BLaER1 treated with 17β-estradiol and CSF1 and Interleukin-3, amounts not matched to agents 10 nM and 100 nM (cell line): ENCODE measurements at regions not wholly inside any gene's neighbourhood (a gene's known extent, or its start where the extent isn't known, plus 50 kb on each side); places are given as distances from the start of the nearest gene placed in this dataset.
A peak's percentile ranks its signal among the peaks of the same experiment; 100 is the strongest.

Experiments
- H3K27ac ChIP-seq, 11 experiments: shearing (Covaris generic); formaldehyde crosslinking; 2 replicates each; pipeline ENCODE4 v1.8.1; 2022
- H3K27me3 ChIP-seq, 11 experiments: shearing (Covaris generic); formaldehyde crosslinking; 2 replicates each; pipeline ENCODE4 v1.8.1; 2022
- H3K36me3 ChIP-seq, 11 experiments: shearing (Covaris generic); formaldehyde crosslinking; 2 replicates each; pipeline ENCODE4 v1.8.1; 2022
- H3K4me1 ChIP-seq, 10 experiments: shearing (Covaris generic); formaldehyde crosslinking; 2 replicates each; pipeline ENCODE4 v1.8.1; 2022
- H3K4me2 ChIP-seq, 11 experiments: shearing (Covaris generic); formaldehyde crosslinking; 2 replicates each; pipeline ENCODE4 v1.8.1; 2022
- H3K4me3 ChIP-seq, 10 experiments: shearing (Covaris generic); formaldehyde crosslinking; 2 replicates each; pipeline ENCODE4 v1.8.1; 2022
- H3K9ac ChIP-seq, 11 experiments: shearing (Covaris generic); formaldehyde crosslinking; 2 replicates each; pipeline ENCODE4 v1.8.1; 2022
- H3K9me3 ChIP-seq, 11 experiments: shearing (Covaris generic); formaldehyde crosslinking; replicated peaks in 1 of 11; 2 replicates each; pipeline ENCODE4 v1.8.1; 2022
- H4K20me1 ChIP-seq, 11 experiments: shearing (Covaris generic); formaldehyde crosslinking; 2 replicates each; pipeline ENCODE4 v1.8.1; 2022
- Cebpa-rat ChIP-seq, 11 experiments: shearing (Covaris generic); IDR thresholded peaks; 2 replicates each; pipeline ENCODE4 v1.8.1; 2022

DNA sequence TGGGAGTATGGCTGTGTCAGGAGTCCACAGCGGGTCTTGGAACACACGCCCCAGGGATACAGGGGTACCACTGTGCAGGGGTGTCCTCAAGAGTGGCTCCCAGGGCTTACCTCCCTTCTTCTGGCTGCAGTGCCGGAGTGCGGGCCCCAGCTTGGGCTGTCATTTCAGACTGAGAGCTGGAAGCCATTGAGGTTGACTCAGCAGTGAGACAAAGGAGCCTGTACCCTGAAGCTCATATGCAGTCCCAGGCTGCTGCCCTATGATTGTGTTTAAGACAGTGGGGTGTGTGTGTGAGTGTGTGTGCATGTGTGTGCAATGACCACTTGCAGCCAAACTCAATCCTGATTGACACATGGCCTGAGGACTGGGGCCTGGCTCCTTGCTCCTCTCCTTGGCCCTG is 167.7 kb upstream of the AFDN start:
- Histone ChIP-seq H3K9me3 (peaks cover 0 to 13% (median 0%) of the 10 kb centered on the region in 11 experiments; a peak in 3 of 22 replicates), H3K4me2 (no peak overlapping the region), H3K9ac (no peak overlapping the region), H3K4me3 (no peak overlapping the region), H3K27ac (no peak overlapping the region), H3K4me1 (peaks cover 0 to 22% (median 11%) of the 10 kb centered on the region in 10 experiments; a peak in 14 of 20 replicates), H3K27me3 (no peaks in the 10 kb centered on the region), H3K36me3 (no peaks in the 10 kb centered on the region), H4K20me1 (peaks cover 0 to 11% (median 0%) of the 10 kb centered on the region in 11 experiments; a peak in 1 of 22 replicates)
- no peak for TF ChIP-seq Cebpa-rat (IDR thresholded peaks at IDR 0.05)

DNA sequence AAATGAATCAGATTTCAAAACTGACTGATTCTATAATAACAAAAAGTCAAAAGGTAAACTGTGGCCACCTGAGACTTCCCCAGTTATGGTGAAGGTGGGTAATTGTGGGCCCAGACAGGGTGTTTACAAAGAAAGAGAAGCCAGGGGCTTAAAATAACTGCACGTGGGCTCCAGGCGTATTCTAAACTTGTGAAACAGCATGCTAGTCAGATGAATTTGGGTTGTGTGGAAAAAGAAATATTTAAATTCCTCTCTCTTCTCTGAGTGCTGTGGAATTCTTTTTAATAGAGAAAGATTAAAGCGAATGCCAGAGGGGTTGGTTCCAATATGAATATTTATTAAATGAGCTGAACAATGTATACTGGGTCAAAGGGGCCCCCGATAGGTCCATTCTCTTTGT is 166.3 kb upstream of the AFDN start:
- H3K27ac ChIP-seq: no peak overlapping the region
- H3K9ac ChIP-seq: no peak overlapping the region
- TF ChIP-seq Cebpa-rat (IDR thresholded peaks at IDR 0.05): no peak
- peaks cover 0 to 13% (median 0%) of the 10 kb centered on the region in 11 experiments; a peak in 3 of 22 replicates for H3K9me3 ChIP-seq
- H4K20me1 ChIP-seq: peaks cover 0 to 15% (median 0%) of the 10 kb centered on the region in 11 experiments; a peak in 1 of 22 replicates
- H3K4me3 ChIP-seq: no peak overlapping the region
- no peaks in the 10 kb centered on the region for H3K27me3 ChIP-seq
- H3K4me1 ChIP-seq: peaks cover 6 to 32% (median 22%) of the 10 kb centered on the region in 10 experiments
- no peaks in the 10 kb centered on the region for H3K36me3 ChIP-seq
- H3K4me2 ChIP-seq: peak overlapping the region in 2 of 11 experiments; percentile 14 to 38; a peak in 2 of 22 replicates

DNA sequence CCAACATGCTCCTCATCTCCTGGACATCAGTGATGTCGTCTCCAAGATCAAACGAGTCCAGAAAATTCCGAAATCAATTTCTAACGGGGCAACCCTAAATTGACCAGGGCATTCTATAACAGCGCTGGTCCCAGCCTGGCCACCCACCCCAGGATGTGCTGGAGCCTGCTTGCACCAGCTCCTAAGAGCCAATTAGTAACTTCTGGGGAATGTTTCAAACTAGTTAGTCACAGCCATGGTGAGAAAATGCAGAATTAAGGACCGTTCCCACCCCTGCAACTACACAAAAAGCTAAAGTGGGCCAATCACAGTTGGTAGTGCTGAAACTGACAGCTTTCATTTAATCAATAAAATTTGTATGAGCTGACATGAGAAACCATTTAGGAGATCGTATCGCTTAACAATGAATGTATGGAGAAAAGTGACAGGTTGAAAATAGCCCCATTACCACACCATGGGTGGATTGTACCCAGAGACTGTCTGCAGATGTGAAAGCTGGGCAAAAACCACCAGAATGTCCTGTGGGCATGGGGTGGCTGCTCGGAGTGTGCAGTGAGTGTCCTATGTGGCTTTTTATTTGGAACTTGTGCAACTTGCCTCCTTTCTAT is 165.7 kb upstream of the AFDN start:
- Histone ChIP-seq H3K4me2 (peak overlapping the region in 7 of 11 experiments; percentile 14 to 55 (median 32); a peak in 12 of 22 replicates), H3K27me3 (no peaks in the 10 kb centered on the region), H3K27ac (no peak overlapping the region), H3K4me1 (peaks cover 6 to 34% (median 25%) of the 10 kb centered on the region in 10 experiments), H3K36me3 (no peaks in the 10 kb centered on the region), H4K20me1 (peaks cover 0 to 15% (median 0%) of the 10 kb centered on the region in 11 experiments; a peak in 1 of 22 replicates), H3K9ac (no peak overlapping the region), H3K9me3 (peaks cover 0 to 13% (median 0%) of the 10 kb centered on the region in 11 experiments; a peak in 3 of 22 replicates), H3K4me3 (no peak overlapping the region)
- no peak for TF ChIP-seq Cebpa-rat (IDR thresholded peaks at IDR 0.05)

DNA sequence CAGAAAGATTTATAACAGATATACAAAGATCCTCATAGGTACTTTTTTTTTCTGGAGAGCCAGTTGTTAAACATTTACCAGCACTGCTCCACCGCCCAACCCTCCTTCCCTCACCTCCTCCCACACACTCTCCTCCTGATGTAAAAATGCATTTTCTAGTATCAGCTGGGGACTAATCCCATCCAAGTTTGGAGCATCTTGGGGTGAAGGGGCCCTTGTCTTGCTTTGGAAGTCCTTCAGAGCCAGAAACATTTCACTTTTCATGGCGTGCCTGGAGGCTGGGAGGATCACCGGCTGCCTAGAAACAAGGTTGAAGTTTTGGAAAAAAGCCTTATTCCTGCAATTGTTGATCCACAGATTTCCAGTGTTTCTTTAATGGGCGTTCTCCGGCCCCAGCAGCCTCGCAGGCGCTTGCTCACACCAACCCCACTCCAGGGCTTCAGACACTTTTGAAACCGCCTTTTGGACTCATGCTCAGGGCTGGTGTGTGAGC is 165.1 kb upstream of the AFDN start:
- Histone ChIP-seq H3K4me2 (peak overlapping the region in 7 of 11 experiments; percentile 14 to 55 (median 32); a peak in 11 of 22 replicates), H3K27ac (no peak overlapping the region), H3K27me3 (no peaks in the 10 kb centered on the region), H3K4me3 (no peak overlapping the region), H3K4me1 (peaks cover 6 to 34% (median 25%) of the 10 kb centered on the region in 10 experiments), H4K20me1 (peaks cover 0 to 15% (median 0%) of the 10 kb centered on the region in 11 experiments; a peak in 1 of 22 replicates), H3K9me3 (peaks cover 0 to 13% (median 0%) of the 10 kb centered on the region in 11 experiments; a peak in 3 of 22 replicates), H3K36me3 (no peaks in the 10 kb centered on the region), H3K9ac (no peak overlapping the region)
- TF ChIP-seq Cebpa-rat (IDR thresholded peaks at IDR 0.05): no peak

DNA sequence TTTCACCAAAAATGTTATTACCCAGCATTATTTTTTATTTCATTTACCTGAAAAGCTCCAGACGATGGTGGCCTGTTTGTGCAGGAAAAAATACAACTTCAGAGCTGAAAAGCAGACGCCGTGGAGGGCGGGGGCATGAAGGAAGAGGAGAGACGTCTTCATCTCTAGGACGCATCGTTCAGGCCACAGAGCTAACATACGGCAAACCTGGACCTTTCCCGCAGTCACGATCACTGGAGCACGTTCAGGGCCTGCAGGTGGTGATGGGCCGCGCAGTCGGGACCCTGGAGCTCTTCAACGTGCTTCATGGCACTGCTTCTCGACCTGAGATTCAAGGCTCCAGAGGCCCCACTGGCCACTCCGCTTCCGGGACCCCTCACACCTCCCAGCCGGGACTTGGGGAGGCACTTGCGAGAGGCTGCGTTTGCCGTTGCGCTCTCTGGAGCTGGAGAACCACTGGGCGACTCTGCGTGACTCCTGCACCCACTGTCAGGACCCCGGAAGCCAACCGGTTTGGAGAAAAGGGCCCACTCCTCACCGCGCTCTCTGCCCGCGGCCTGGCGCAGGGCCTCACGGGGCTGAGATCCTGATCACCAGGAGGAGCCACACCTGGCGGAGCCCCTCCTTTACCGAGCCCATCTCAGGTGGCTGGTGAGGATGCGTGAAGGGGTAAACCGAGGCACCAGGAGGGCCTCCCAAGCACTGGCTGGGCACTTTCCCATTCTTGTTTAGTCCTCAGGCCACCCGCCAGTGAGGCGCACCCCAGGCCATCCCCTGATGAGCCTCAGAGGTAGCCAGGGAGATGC is 164.4 kb upstream of the AFDN start:
- peaks cover 6 to 34% (median 25%) of the 10 kb centered on the region in 10 experiments for H3K4me1 ChIP-seq
- H3K27me3 ChIP-seq: no peaks in the 10 kb centered on the region
- peaks cover 0 to 11% (median 0%) of the 10 kb centered on the region in 11 experiments; a peak in 3 of 22 replicates for H3K9me3 ChIP-seq
- no peaks in the 10 kb centered on the region for H3K36me3 ChIP-seq
- TF ChIP-seq Cebpa-rat (IDR thresholded peaks at IDR 0.05): no peak
- no peak overlapping the region for H3K9ac ChIP-seq
- peaks cover 0 to 15% (median 0%) of the 10 kb centered on the region in 11 experiments; a peak in 1 of 22 replicates for H4K20me1 ChIP-seq
- no peak overlapping the region for H3K4me3 ChIP-seq
- H3K27ac ChIP-seq: no peak overlapping the region
- H3K4me2 ChIP-seq: peak overlapping the region in 5 of 11 experiments; percentile 14 to 38 (median 31); a peak in 2 of 22 replicates

DNA sequence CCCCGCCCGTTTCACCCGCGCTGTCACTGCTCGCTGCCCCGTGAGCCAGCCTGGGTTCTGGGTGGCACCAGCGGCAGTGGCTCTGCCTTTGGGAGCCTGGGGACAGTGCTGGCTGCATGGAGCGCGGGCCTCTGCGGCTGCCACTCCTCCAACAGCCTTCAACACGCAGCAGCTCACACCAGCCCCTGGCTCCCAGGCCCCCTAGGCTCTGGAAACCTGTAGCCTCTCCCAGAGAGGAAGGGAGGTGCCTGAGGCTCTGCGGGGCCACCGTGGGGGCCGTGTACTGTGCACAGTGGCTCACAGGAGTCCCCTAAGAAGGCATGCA is 163.9 kb upstream of the AFDN start:
- H3K27ac ChIP-seq: no peak overlapping the region

DNA sequence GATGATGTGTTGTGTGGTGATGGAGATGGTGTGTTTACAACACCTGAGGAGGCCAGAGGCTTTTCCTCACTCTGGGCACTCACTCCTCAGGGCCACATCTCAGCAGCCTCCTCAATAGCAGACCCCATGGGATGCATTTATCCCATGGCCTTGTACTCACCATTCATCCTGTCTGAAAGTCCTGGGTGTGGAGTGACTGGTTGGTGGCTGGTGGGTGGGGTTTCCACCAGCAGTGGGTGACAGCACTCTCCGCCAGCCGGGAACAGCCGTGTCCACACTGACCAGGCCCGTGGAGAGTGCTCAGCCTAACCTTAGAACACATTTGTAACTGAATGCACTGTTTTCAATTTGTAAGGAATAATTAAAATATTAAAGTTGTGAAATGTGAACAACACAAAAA is 163.4 kb upstream of the AFDN start:
- Histone ChIP-seq H3K9me3 (0 out of 22 replicates have a peak, but pooled peaks cover 0 to under 1% (median 0%) of the 10 kb centered on the region in 11 experiments), H4K20me1 (peaks cover 0 to 15% (median 0%) of the 10 kb centered on the region in 11 experiments; a peak in 1 of 22 replicates), H3K4me2 (no peak overlapping the region), H3K27ac (no peak overlapping the region), H3K4me3 (no peak overlapping the region), H3K36me3 (no peaks in the 10 kb centered on the region), H3K27me3 (no peaks in the 10 kb centered on the region), H3K4me1 (peaks cover 6 to 34% (median 25%) of the 10 kb centered on the region in 10 experiments), H3K9ac (no peak overlapping the region)
- TF ChIP-seq Cebpa-rat (IDR thresholded peaks at IDR 0.05): no peak

More for the DNA sequence above, 163.9 kb upstream of the AFDN start:
- H3K9me3 ChIP-seq: peaks cover 0 to 5% (median 0%) of the 10 kb centered on the region in 11 experiments; a peak in 2 of 22 replicates
- peaks cover 6 to 34% (median 25%) of the 10 kb centered on the region in 10 experiments for H3K4me1 ChIP-seq
- peaks cover 0 to 15% (median 0%) of the 10 kb centered on the region in 11 experiments; a peak in 1 of 22 replicates for H4K20me1 ChIP-seq
- 0 out of 22 replicates have a peak overlapping the region, but pooled peaks of 1 of the 11 experiments have one; percentile 35 for H3K9ac ChIP-seq
- TF ChIP-seq Cebpa-rat (IDR thresholded peaks at IDR 0.05): no peak
- no peak overlapping the region for H3K4me2 ChIP-seq
- no peaks in the 10 kb centered on the region for H3K36me3 ChIP-seq
- no peaks in the 10 kb centered on the region for H3K27me3 ChIP-seq
- H3K4me3 ChIP-seq: no peak overlapping the region

DNA sequence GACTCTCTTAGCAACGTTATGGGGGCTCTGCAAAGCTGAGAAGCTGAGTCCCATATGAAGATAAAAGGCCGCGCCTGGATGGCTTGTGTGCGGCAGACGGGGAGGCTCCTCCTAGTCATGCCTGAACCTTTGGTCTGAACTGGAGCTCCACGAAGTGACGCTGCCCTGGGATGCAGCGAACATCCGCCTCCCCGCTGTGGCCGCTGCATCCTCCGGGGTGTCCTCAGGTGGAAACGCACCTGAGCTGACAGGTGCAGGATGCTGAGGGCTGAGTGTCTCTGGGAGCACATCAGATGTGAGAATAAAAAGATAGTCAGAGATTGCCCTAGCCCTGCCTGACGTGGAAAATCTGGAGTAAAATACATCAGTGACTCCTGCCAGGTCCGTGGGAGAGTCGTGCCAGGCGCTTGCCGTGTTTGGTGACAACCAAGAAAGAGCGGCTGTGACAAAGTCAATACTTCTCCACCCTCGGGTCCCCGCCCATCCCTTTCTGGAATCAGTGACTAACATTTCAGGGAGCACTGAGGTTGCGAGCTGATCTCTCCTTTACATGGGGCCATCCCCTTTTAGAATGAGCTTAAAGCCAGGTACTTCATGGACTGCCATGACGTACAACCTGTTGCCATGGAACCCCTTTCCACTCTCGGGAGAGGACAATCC is 162.8 kb upstream of the AFDN start:
- no peak for TF ChIP-seq Cebpa-rat (IDR thresholded peaks at IDR 0.05)
- Histone ChIP-seq H3K4me2 (no peak overlapping the region; a peak in 1 of 22 replicates), H3K9ac (no peak overlapping the region), H3K36me3 (no peaks in the 10 kb centered on the region), H3K27me3 (no peaks in the 10 kb centered on the region), H4K20me1 (peaks cover 0 to 15% (median 0%) of the 10 kb centered on the region in 11 experiments; a peak in 1 of 22 replicates), H3K27ac (no peak overlapping the region), H3K4me1 (peaks cover 6 to 34% (median 25%) of the 10 kb centered on the region in 10 experiments), H3K4me3 (no peak overlapping the region), H3K9me3 (no peaks in the 10 kb centered on the region)
